Endothelial cell of hepatic sinusoid (primary cell): ENCODE measurements at regions not wholly inside any gene's neighbourhood (a gene's known extent, or its start where the extent isn't known, plus 50 kb on each side); places are given as distances from the start of the nearest gene placed in this dataset.

Experiments used
- in situ Hi-C: cut with HindIII; loops from 2 replicates; pipeline ENCODE4 v1.10.0; 2017; ENCODE audit warnings: low sequenced_read_pairs

DNA sequence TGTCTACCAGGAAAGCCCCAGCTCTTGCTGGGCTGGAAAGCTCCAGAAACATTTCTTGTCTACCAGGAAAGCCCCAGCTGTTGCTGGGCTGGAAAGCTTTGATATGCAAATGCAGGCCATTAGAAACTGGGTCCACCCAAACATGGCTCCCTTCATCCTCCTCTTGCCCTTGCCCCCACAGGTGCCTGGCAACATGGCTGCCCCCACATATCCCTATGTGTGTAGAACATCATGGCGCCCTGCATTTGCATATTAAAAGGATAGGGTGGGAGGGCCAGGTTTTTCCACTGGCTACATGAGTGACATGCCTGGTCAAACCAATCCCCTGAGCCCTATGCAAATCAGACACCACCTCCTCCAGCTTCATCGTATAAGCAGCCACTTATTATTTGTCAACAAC, 455.4 kb upstream of the ARGLU1 start:
- in situ Hi-C loops = no loop called here

DNA sequence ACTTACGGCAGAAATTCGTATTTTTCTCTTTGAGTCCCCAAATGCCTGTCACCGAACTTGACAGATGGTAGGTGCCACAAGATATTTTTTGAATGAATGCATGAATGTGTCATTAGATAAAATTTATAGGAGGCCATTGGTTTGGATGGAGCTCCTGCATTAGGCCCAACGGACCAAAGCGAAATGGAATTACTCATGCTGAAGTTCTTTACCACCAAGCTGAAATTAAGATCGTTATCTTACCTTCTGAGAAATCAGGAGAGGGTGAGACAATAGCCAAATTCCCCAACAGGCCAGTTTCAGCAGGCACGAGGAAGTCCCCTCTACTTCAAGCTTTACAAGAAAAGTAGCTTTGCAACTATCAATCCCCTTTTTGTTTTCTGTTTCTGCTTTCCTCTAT, 452.5 kb upstream of the ARGLU1 start:
- in situ Hi-C loops = no loop called here

DNA sequence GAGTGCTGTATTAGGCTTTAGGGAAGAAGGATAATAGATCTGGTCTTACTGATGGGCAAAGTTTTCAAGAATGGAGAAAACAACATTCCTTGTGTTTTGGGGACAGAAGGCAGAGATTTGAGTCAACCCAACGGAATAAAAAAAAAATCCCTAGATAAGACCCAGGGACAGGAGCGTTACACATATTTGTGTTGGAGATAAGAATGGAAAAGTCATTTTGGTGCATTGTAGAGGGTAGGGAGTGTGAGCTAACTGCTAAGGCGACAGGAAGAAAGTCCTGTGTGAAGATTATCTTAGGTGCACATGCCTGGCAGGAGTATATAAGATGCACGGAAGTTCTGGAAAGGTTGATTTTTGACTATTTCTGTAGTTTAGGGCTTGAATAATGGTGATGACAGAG, 450.3 kb upstream of the ARGLU1 start:
- in situ Hi-C loops = no loop called here

DNA sequence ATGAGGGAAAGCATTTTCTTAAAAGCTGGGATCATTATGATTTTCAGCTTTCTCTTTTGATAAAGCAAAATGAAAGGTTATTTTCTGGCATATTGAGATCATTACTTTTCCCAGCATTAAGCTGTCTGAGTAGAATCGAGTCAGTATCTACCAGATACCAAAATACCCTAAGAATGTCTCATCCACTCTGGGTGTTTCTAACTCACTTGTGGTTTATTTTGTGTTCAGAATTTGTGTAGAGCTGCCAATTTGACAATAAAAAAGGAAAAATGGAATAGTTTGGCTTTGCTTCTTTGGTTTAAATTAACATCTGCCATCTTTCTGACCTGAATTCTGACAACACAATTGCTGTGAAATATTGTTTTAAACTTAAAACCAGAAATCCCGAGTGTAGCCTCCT, 438.7 kb upstream of the ARGLU1 start:
- in situ Hi-C loops = no loop called here

DNA sequence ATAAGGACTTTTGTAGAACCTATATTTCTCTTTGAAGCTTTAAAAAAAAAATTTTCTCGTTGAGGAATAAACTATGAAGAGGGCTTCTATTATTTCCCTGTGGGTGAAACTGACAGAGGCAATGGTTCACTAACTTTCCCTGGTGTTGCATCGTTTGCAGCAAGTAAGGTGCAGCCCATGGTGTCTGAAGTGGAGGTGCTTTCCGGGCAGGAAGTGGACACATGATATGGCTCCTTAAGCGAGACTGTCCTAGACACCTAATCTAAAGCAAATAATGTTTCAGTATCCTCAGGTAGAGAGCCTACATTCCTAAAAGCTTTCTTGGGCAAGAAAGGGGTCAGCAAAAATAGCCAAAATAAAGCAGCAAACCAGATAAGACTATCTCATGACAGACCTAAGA, 437.6 kb upstream of the ARGLU1 start:
- in situ Hi-C loops = no loop called here

DNA sequence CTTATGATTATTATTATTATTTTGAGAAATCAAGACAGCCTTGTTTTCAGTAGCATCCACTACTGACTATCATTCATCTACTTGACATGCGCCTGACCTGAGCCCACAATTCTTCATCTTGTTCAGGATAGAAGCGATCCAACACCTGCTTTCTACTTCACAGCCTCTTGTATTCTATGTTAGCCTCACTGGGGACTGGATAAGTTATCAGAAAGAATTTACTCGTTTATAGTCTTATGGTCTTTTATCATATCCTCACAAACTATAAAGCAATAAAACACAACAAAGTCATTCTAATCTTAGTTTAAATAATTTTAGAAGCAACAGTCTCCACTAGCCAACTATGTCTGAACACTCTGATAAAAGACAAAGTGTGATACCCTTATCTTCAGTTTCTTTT, 436.0 kb upstream of the ARGLU1 start:
- in situ Hi-C loops = no loop called here

DNA sequence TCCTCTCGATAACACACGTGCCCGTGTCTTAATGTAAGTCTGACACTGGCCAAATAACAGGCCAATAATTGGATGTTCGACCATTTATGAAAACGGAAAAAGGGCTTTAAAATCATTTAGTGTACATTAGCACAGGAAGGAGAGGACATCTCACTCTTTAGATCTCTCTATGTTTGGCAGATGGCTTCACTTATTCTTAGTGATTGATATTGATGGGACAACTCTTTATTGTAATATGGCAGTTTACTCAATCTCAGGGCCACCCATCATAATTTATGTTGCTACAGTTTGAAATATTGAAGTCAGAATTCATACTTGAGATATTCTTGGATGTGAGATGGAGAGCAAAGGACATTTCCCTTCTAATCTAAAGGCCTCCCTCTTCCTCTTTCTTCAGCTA, 430.7 kb upstream of the ARGLU1 start:
- in situ Hi-C loops = no loop called here

DNA sequence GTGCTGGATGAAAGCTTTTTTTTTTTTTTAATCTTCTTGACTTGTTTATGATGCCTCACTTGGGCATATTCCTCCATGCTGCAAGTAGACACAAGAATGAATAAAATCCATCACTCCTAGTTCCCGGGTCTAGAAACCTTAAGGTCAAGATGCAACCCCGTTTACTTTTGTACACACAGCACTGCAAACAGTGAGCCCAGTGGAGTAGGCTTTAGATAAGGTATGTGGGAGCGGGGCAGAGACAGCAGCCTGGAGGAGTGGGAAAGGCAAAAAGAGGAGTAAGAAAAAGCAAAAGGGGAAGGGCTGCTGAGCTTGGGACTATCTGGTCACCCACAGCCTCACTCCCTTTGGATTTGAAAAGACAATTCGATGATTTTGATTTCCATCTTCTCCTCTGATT, 429.8 kb upstream of the ARGLU1 start:
- in situ Hi-C loops = no loop called here

DNA sequence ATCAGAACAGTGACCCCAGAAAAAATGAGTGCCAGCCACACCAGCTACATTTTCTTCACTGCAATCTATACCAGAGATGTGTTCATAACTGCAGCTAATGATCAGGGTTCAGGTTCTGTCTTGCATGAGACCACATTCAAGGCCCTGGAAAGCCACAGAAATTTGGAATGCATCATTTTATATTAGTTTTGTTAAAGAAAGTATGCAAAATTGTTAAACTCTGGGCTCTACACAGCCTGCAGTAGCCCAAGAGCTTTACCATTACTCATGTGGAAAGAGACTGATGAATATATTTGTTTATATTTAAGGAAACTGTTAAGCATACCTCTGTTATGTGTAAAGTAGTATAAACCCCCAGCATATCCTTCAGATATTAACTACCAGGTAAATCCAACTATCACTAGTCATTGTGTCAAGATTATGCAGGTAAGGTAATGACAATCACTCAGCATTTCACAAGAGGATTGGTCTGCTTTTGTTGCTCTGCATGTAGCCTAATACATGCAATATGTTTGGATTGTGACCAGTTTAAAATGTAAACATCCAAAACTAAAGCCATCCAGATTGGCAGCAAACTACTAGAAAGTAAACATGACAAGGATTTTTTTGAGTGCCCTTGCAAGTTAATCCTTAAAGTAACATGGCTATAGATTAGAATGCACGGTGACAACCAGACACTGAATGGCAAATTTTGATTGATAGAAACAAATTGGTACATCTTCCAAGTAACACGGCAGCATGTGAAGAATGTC, 429.1 kb upstream of the ARGLU1 start:
- in situ Hi-C loops = no loop called here

DNA sequence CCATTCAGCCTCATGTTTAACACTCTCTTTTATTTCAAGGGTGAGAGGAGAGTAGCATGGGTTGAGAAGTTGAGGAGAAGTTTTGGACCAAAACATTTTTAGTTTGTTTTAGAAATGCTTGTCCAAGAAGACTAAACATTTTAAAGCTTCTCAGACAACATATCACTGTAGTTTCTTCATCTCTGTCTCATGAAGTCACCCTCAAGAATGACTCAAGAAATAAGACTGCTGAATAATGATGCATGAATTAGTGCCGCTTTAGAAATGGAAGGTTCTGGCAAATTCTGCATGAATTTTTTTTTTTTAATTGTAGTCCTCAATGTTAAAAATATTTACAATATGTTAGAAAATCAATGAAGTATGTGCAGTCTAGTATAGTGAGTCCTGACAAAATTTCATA, 422.7 kb upstream of the ARGLU1 start:
- in situ Hi-C loops = no loop called here

DNA sequence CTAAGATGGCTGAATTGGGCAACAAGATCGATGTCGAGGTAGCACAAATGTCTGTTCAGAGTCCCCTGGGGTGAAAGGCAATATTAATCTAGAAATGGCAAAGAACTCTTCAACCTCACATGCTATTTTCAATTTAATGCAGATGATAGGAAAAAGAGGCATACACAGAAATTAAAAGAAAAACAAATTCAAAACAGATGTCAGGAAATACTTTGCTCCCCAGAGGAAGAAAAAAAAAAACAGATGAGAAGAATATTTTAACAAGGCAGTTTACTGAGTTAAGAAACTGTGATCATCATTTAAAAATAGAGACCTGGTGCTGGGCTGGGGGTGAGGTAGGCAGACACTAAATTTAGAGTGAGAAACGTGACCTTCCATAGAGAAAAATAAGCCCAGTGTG, 421.9 kb upstream of the ARGLU1 start:
- in situ Hi-C loops = no loop called here

DNA sequence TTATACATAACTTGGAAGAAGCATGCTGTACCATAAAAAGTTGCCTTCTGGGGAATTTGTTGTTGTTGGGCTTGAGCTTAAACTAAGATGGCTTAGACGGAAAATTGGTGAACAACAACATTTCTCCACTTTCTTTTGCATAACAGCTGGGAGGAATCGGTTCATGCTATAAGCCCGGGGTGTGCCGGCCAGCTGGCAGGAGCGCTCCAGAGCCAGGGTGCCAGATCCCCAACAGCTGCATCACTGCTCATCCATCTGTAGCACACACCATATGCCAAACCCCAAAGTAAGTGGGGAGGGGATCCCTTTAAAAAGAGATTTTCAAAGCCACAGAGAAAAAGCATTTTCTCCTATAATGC, 419.5 kb upstream of the ARGLU1 start:
- in situ Hi-C loops = no loop called here

DNA sequence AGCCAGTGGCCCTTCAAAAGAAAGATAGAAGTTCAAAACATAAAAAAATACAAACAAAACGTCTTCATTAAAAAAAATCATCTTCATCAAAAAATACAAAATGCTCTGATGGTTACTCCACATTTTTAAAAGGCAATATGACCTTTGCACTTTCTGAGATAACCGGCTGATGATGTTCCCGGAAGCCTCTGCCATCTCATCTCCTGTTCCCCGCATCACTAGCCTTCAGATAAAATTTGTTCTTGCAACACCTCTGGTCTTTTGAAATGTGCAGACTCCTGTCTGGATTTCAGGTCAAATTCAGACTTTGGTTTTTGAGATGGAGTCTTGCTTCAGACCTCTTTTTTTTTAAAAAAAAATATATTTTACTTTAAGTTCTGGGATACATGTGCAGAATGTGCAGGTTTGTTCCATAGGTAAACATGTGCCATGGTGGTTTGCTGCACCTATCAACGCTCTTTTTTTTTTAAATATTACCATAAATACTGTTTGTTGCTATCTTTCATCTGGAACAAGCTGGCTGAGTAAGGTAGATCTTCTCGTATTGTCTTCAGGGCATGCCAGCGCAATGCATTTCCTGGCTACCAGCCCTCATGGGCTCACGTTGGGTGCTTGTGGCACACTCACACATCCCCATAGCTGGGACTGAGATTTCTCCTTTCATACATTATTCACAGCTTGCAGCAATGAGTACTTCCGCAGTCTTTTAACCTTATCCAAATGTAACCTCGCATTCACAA, 418.9 kb upstream of the ARGLU1 start:
- in situ Hi-C loops = no loop called here

DNA sequence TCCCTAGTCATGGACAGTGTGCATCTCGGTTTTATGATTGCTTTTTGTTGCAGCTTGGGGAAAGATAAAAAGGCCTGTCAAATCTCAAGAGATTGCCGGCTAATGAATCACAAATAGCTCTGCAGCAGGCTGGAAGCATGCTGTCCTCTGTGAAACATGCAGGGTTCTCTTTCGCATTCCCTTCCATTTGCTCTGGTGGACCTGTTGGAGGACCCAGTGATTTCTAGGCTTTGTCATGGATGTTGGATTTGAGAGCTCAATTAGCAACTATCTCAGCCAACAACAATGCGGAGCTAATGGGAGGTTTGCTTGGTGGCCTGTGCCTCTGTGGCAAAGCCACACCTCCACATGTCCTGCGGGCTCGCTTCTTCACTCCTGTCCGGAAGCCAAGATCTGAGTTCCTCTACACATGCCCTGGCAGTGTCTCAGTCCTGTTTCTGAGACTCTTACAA, 418.1 kb upstream of the ARGLU1 start:
- in situ Hi-C loops = no loop called here

DNA sequence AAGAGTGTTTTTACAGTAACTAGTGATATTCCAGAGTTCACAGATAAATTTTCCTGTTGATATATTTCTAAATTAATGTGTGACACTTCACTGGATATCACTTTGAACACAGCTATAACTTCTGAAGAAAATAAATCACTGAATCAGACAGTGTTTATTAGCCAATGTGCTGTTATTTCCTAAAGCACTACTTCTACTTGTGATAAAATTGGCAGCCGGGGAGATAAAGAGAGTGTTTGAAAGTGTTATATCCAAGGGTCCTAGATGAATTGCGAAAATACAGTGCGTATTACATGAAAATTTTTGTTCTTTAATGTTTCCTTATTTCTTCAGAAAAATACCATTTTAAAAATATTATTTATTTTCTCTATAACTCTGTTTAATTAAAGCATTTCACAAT, 417.5 kb upstream of the ARGLU1 start:
- in situ Hi-C loops = no loop called here

DNA sequence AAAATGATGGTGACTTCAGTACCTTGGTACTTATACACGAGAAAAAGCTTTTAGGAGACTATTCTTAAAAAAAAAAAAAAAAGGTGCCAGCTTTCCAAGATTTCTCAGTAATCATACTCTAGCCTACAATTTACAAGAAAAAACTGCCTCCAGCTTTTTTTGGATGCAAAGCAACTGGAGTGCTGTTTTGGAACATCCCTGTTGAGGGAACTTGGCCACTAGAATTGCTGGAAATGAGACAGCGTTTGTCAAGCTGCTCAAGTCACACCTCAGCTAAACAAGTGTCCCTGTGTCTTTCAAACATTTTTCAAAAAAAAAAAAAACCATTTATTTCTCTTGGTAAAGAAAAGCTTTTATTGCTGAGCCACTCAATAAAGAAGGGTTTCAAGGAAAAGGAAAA, 413.1 kb upstream of the ARGLU1 start:
- in situ Hi-C loops = no loop called here

DNA sequence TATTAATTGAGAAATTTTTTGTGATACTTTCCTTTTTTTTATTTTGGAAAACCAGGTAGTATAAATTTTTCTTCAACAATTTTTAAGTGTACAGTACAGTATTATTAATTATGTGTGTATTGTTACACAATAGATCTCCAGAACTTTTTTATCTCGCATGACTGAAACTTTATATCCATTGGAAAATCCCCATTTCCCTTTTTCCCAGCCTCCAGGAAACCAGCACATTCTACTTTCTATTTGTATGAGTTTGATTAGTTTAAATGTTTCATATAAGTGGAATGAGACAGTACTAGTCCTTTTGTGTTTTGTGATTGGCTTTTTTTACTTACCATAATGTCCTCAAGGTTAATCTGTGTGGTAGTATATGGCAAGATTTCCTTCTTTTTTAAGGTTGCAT, 399.5 kb upstream of the ARGLU1 start:
- in situ Hi-C loops = no loop called here

DNA sequence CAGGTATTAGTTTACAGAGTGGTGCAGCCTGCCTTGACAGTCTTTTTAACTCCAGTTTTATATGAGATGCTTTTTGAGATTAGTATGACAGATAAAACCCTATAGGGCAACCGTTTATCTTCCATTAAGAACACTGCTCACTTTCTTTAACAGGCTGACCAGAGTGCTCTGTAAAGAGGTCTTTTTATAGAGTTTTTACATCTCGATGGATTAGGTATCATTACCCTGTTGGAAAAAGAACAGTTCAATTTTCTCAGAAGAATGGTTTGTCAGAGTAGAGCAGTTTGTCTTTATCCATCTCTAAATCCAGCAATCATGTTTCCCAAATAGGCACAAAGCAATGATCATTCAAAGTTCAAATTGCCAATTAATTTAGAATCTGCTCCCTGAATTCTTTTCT, 395.2 kb upstream of the ARGLU1 start:
- in situ Hi-C loops = no loop called here

DNA sequence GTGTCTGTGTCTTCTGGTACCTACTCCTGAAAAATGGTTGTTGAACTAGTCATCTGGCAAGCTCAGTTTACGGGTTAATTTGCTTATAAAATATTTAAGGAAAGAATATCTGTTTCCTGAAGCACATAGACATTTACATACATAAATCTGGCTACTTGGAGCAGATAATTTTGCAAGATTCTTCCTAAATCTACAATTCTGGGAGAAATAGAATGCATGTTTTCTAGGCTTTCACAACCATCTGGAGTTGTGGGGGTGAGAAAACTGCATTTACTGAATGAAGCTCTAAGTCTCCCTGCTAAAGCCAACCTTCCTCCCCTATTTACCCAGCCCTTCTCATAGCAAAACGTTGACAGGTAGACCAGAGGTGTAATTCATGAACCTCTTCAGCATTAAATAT, 393.7 kb upstream of the ARGLU1 start:
- in situ Hi-C loops = no loop called here

DNA sequence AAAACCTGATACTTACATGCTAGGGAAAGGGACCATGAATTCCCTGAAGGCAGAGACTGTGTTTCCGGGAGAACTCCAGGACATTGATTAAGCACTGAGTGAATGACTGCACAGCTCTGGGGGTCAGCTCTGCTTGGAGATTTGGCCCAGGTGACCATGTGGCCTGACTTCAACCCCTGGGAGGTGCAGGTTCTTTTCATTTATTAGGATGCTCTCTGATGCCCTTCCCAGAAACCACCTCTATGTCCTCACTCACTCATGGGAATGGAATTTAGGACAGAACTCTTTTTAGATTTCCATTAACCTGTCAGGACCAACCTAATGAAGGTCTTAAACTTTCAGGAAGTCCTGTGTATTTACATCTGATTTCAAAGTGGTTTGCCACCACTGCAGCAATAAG, 393.3 kb upstream of the ARGLU1 start:
- in situ Hi-C loops = no loop called here

DNA sequence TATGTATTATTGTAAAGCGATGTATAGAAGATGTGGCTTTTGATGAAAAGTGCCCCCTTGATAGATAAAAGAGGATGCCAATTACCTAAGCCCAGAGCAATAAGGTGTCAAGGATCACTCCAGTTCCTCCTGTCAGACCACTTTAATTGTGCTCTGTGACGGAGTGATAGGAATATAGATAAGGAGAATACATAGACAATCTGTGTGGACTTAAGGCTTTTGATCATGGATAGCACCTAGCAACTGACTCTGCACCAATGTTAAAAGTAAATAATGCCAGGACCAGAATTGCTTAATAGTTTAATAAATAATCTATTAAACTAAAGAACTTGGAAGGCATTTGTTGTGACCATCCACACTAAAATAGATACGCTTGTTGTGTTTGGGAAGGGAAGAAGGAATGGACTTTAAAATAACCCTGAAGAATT, 390.7 kb upstream of the ARGLU1 start:
- in situ Hi-C loops = no loop called here

DNA sequence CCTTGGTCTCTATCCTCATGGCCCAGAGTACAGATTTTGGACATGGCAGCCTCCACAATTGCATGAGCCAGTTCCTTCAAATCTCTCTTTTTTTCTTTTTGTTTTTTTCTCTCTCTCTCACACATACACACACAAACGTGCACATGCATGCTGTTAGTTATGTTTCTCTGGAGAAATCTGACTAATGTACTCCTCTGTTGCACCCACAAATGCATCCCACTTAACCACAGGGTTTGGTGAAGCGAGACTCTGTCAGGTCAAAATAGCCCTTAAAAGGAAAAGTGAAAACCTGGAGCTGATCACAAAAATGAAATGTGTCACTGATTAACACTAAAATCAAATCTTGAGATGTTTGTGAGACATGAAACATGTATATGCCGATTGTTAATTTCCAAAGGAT, 374.6 kb upstream of the ARGLU1 start:
- in situ Hi-C loops = no loop called here

DNA sequence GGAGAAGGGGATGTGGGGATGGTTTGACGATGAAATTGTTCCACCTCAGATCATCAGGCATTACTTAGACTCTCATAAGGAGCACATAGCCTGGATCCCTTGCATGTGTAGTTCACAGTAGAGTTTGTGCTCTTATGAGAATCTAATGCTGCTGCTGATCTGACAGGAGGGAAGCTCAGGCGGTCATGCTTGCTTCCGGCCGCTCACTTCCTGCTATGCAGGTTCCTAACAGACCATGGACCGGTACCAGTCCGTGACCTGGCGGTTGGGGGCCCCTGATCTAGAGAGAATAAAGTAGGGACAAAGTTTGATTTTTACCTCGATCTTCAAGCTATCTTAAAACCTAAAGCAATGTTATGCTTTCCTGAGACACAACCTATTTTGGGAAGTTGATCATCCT, 373.8 kb upstream of the ARGLU1 start:
- in situ Hi-C loops = no loop called here
